ENCODE measurements at regions not wholly inside any gene's neighbourhood (a gene's known extent, or its start where the extent isn't known, plus 50 kb on each side); places are given as distances from the start of the nearest gene placed in this dataset.
A peak's percentile ranks its signal among the peaks of the same experiment; 100 is the strongest.

DNA sequence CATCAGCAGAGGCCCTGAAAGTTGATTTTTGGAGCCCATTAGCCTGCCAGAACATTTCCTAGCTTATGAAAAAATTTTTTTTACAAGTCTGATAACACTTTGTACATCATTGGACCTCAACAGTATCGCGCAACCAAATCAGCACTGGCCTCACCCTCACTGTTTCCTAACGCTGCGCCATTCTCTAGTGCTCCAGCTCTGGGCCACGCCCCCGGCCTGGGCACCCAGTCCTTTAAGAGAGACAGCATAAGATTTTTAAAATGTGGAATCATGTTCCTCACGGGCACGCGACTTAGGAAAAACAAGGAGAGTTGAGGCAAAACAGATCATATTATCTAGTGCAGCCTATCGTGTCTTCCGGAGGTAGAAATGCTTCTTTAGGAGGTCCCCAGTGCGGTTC lies 114.5 kb downstream of the BOD1 start:
- intact Hi-C loops (cut with micrococcal nuclease), result no loop called here
- no peaks in the 10 kb centered on the region for H3K27me3 ChIP-seq (ENCODE audit: low read length)
- no peak overlapping the region for H3K9ac ChIP-seq (ENCODE audit: low read length)
- no peak for DNase-seq
- no peak for TF ChIP-seq EZH2 (IDR thresholded peaks at IDR 0.05; ENCODE audit: low read length, unreplicated experiment)
- no peaks in the 10 kb centered on the region for H3K9me3 ChIP-seq (ENCODE audit: low read length)
- BruUV-seq (replicated peaks), result no TSS peak
- H3K9me2 ChIP-seq (replicated peaks; ENCODE audit: low read length), result no peaks in the 10 kb centered on the region
- ChIA-PET POLR2A (ENCODE audit: unreplicated experiment) (no interaction called here), CTCF (no interaction called here)
- no peaks in the 10 kb centered on the region for H4K20me1 ChIP-seq (ENCODE audit: low read length)
- H3K4me2 ChIP-seq (ENCODE audit: low read length), result no peak overlapping the region
- H3K4me3 ChIP-seq (ENCODE audit: low read length), result no peak overlapping the region
- no peaks in the 10 kb centered on the region for H3K4me1 ChIP-seq (ENCODE audit: insufficient read depth, low read length)
- no peak overlapping the region for H3K27ac ChIP-seq (ENCODE audit: low read length)
- H2AFZ ChIP-seq (ENCODE audit: low read length), result no peak overlapping the region
- no peak for ATAC-seq
- H3F3A ChIP-seq (ENCODE audit: low read length, unreplicated experiment), result no peaks in the 10 kb centered on the region
- H3K36me3 ChIP-seq (ENCODE audit: low read depth, low read length), result no peaks in the 10 kb centered on the region
- no peaks in the 10 kb centered on the region for H3K79me2 ChIP-seq (ENCODE audit: low read length)

GRCh38 chr5:173501271-173501670 lies 115.2 kb downstream of the BOD1 start:
- ChIA-PET POLR2A (ENCODE audit: unreplicated experiment) (no interaction called here), CTCF (no interaction called here)
- Histone ChIP-seq H3K79me2 (ENCODE audit: low read length) (no peaks in the 10 kb centered on the region), H3K4me3 (ENCODE audit: low read length) (no peak overlapping the region), H3K27ac (ENCODE audit: low read length) (no peak overlapping the region), H3K9ac (ENCODE audit: low read length) (no peak overlapping the region), H2AFZ (ENCODE audit: low read length) (0 out of 2 replicates have a peak overlapping the region, but pooled peaks have one; percentile 20), H3K27me3 (ENCODE audit: low read length) (no peaks in the 10 kb centered on the region), H4K20me1 (ENCODE audit: low read length) (no peaks in the 10 kb centered on the region), H3K9me3 (ENCODE audit: low read length) (no peaks in the 10 kb centered on the region), H3K9me2 (replicated peaks; ENCODE audit: low read length) (no peaks in the 10 kb centered on the region), H3K36me3 (ENCODE audit: low read depth, low read length) (no peaks in the 10 kb centered on the region), H3K4me1 (ENCODE audit: insufficient read depth, low read length) (no peaks in the 10 kb centered on the region), H3F3A (ENCODE audit: low read length, unreplicated experiment) (no peaks in the 10 kb centered on the region), H3K4me2 (ENCODE audit: low read length) (no peak overlapping the region)
- DNase-seq, result no peak
- ATAC-seq, result no peak
- intact Hi-C loops (cut with micrococcal nuclease), result no loop called here
- BruUV-seq (replicated peaks), result no TSS peak
- no peak for TF ChIP-seq EZH2 (IDR thresholded peaks at IDR 0.05; ENCODE audit: low read length, unreplicated experiment)
- TF ChIP-seq EZH2phosphoT487 (IDR thresholded peaks at IDR 0.05; ENCODE audit: borderline replicate concordance, low read length), result no peak

DNA sequence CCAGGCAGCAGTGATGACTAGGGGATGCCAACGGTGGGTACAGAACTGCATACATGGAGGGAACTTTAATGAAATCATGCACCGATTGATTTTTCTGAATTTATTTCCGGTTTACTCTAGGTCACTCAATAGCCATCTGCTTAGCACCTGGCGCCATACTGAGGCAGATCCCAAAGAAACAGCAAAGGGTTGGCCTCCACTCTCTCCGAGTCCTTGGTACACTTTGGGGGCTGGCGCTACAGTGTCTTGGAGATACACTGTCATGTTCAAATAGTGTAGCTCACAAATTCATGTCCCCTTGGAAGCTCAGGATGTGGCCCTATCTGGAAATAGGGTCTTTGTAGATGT lies 116.3 kb downstream of the BOD1 start:
- POLR2A ChIA-PET (ENCODE audit: unreplicated experiment), result no interaction called here
- no peaks in the 10 kb centered on the region for H3K27me3 ChIP-seq (ENCODE audit: low read length)
- intact Hi-C loops (cut with micrococcal nuclease), result no loop called here
- CTCF ChIA-PET, result no interaction called here
- TF ChIP-seq EZH2phosphoT487 (IDR thresholded peaks at IDR 0.05; ENCODE audit: borderline replicate concordance, low read length), result no peak
- no peak for TF ChIP-seq CTCF (conservative IDR thresholded peaks at IDR 0.05; ENCODE audit: low read depth, low read length)
- no peak for TF ChIP-seq EZH2 (IDR thresholded peaks at IDR 0.05; ENCODE audit: low read length, unreplicated experiment)
- BruUV-seq (replicated peaks), result no TSS peak
- H3K9ac ChIP-seq (ENCODE audit: low read length), result no peak overlapping the region
- DNase-seq (no peak), ATAC-seq (no peak)
- H2AFZ ChIP-seq (ENCODE audit: low read length), result no peak overlapping the region
- H3K9me2 ChIP-seq (replicated peaks; ENCODE audit: low read length), result no peaks in the 10 kb centered on the region
- H3K4me3 ChIP-seq (ENCODE audit: low read length), result no peak overlapping the region
- no peaks in the 10 kb centered on the region for H3K79me2 ChIP-seq (ENCODE audit: low read length)
- H3K9me3 ChIP-seq (ENCODE audit: low read length), result no peaks in the 10 kb centered on the region
- H3K36me3 ChIP-seq (ENCODE audit: low read depth, low read length), result no peaks in the 10 kb centered on the region
- H4K20me1 ChIP-seq (ENCODE audit: low read length), result no peaks in the 10 kb centered on the region
- H3F3A ChIP-seq (ENCODE audit: low read length, unreplicated experiment), result no peaks in the 10 kb centered on the region
- no peaks in the 10 kb centered on the region for H3K4me1 ChIP-seq (ENCODE audit: insufficient read depth, low read length)
- H3K4me2 ChIP-seq (ENCODE audit: low read length), result no peak overlapping the region
- H3K27ac ChIP-seq (ENCODE audit: low read length), result no peak overlapping the region

- no peak overlapping the region for H2AFZ ChIP-seq (ENCODE audit: low read length)
- ATAC-seq, result no peak
- DNase-seq, result no peak
- no peak overlapping the region for H3K4me3 ChIP-seq (ENCODE audit: low read length)
- no peaks in the 10 kb centered on the region for H3K27me3 ChIP-seq (ENCODE audit: low read length)
- no peaks in the 10 kb centered on the region for H3K36me3 ChIP-seq (ENCODE audit: low read depth, low read length)
- H4K20me1 ChIP-seq (ENCODE audit: low read length), result no peaks in the 10 kb centered on the region
- H3K4me1 ChIP-seq (ENCODE audit: insufficient read depth, low read length), result no peaks in the 10 kb centered on the region
- intact Hi-C loops (cut with micrococcal nuclease), result no loop called here
- BruUV-seq (replicated peaks), result no TSS peak
- no peak for TF ChIP-seq CTCF (conservative IDR thresholded peaks at IDR 0.05; ENCODE audit: low read depth, low read length)
- no peak for TF ChIP-seq EZH2 (IDR thresholded peaks at IDR 0.05; ENCODE audit: low read length, unreplicated experiment)
- TF ChIP-seq EZH2phosphoT487 (IDR thresholded peaks at IDR 0.05; ENCODE audit: borderline replicate concordance, low read length), result no peak
- no peak overlapping the region for H3K4me2 ChIP-seq (ENCODE audit: low read length)
- no peaks in the 10 kb centered on the region for H3K9me3 ChIP-seq (ENCODE audit: low read length)
- ChIA-PET CTCF (no interaction called here), POLR2A (ENCODE audit: unreplicated experiment) (no interaction called here)
- H3F3A ChIP-seq (ENCODE audit: low read length, unreplicated experiment), result no peaks in the 10 kb centered on the region
- H3K79me2 ChIP-seq (ENCODE audit: low read length), result no peaks in the 10 kb centered on the region
- H3K9me2 ChIP-seq (replicated peaks; ENCODE audit: low read length), result no peaks in the 10 kb centered on the region
- H3K9ac ChIP-seq (ENCODE audit: low read length), result no peak overlapping the region
- no peak overlapping the region for H3K27ac ChIP-seq (ENCODE audit: low read length)
These were observed 116.8 kb downstream of the BOD1 start for GRCh38 chr5:173499471-173500212.

Data from PC-3 (cell line).